Fibroblast of skin of scalp (primary cell): ENCODE measurements at regions not wholly inside any gene's neighbourhood (a gene's known extent, or its start where the extent isn't known, plus 50 kb on each side); places are given as distances from the start of the nearest gene placed in this dataset.
A peak's percentile ranks its signal among the peaks of the same experiment; 100 is the strongest.

Experiments
- DNase-seq: peaks from one replicate; pipeline ENCODE4 v3.0.0-alpha.2; 2013

GRCh38 chr2:198698230-198698629 is 759.5 kb downstream of the SATB2 start:
- no peak for DNase-seq

GRCh38 chr2:198697794-198698193 is 759.9 kb downstream of the SATB2 start:
- DNase-seq: no peak

DNA sequence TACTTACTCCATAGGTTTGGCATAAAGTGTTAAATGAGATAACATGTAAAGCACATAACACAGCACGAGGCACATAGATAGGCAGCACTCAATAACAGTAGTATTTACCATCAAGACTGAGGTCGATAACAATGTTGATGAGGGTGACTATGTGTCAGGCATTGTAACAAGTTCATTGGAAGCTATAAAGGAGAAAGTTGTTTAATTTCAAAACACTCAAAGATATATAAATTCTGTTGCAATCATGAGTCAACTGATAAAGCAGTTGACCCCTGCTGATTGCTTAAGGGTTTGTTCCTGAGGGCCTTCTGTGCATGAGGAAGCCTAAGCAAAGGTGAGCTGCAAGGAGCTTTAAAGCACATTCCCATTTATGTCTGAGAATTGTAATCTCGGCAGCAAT is 760.5 kb downstream of the SATB2 start:
- no peak for DNase-seq

- DNase-seq: no peak
Measured at GRCh38 chr2:198695879-198696278, 761.9 kb downstream of the SATB2 start.

DNA sequence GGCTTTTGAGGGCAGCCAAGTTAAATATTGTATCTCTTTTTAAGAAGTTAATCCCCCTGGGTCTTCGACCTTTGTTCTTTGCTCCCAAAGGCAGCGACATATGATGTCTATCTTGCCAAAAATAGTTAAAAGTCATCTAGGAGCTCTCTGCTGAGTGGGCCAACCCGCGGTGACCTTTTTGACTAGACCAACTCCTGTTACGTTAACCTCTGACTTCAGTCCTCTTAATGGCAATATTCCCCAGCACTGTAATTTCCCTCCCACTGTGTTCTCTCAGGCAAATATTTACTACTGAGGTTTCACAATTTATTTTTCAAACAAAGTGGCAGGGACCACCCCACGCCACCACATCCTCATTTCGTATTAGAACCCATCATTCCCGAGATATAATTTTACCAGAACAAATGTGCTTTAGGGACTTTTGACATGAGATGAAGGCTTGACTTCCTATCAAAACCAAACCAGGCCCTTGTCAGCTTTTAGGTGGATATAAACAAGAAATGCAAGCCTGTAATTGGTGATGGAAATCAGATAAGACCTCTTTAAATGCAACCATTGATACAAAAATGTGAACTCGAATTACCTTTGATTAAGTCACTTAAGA is 764.7 kb downstream of the SATB2 start:
- DNase-seq: no peak

DNA sequence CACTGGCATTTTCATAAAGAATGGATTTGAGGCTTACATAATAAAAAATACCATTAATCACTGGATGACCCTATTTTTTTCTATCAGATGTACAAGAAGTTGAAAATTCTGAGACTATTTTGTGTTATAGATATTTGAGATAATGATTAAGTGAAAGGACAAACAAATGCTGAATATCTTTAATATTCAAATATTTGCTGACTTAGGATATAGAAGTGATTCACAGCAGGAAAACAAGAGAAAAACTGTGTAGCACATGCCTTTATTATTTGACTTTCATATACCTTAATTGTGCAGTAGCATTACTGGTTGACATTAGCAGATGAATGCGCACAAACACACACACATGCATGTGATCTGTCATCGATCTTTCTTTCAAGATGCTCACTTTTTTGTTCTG is 766.5 kb downstream of the SATB2 start:
- DNase-seq: no peak

DNA sequence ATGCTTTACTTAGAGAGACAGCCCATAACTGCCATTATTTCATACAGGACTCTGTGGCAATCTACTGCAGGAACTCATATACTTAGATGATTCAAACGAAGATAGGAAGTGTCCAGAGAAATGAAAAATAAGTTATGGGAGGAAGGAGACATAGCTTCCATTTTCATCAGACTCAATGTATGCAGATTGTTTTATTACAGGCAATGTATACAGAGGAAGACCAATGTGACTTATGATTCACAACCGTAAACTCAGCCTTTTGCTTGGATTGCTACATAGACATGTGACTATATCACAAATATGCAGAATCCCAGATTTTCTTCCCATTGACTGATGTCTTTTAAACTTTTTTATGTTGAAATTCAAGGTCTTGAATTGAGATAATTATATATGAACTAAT is 793.4 kb downstream of the SATB2 start:
- no peak for DNase-seq

DNA sequence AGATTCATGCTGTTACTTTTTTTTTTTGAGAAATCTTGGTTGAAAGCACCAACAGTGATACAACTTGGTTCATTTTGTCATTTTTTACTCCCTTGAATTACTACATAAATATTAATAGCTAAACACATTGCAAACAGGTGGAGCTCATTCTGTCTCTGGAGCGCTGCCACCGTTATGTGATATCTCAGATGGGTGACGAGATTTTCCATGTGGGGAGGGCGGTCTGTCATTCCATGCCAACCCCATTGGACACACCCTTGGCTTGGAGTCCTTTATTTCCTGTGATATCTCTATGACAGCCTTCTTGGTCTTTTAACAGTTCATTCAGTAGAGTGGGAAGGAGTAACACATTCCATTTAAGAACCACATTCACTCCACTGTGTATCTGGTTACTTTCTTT is 794.8 kb downstream of the SATB2 start:
- DNase-seq: no peak

- DNase-seq: peak; percentile 38
Measured at GRCh38 chr2:198660501-198660900, 797.2 kb downstream of the SATB2 start.

- DNase-seq: no peak
Measured at GRCh38 chr2:198659096-198659870, 798.5 kb downstream of the SATB2 start.

GRCh38 chr2:198657512-198658121 is 800.1 kb downstream of the SATB2 start:
- peak; percentile 41 for DNase-seq

DNA sequence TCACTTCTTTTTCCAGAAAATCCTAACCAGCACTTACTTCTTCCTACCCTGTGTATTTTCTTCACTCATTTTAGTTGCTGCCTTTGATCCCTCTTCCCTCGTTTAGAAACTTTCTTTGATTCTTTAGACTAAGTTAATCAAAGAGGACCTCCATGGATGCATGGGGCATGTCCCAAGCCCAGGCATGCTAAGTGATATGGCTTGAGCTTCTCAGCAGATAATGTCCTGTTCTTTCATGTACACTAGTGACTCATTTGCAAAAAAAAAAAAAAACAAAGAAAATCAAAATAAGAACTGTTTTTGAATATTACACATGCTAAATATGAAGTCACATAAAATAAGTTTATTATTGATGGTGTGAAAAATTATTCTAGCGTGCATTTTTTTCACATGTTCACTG is 800.9 kb downstream of the SATB2 start:
- no peak for DNase-seq

- DNase-seq: no peak
Measured at GRCh38 chr2:198654646-198655045, 803.1 kb downstream of the SATB2 start.

DNA sequence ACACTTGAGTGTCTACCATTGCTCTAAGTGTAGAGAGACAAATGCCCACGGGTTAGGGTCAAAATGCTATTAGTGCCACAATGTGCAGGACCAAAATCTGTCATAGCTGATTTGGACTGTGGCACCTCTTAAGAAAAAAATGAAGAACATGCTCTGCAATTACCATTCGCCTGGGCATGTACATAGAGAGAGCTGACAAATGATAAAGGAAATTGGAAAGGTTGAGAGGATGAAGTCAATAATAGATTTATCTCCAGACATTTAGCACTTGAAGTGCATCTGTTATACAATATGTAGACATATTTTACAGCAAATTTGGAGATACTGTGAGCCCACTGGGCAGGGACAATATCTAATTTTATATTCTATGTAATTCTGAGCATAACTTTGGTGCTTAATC is 804.4 kb downstream of the SATB2 start:
- DNase-seq: no peak

- DNase-seq: no peak
Measured at GRCh38 chr2:198652461-198652860, 805.3 kb downstream of the SATB2 start.

DNA sequence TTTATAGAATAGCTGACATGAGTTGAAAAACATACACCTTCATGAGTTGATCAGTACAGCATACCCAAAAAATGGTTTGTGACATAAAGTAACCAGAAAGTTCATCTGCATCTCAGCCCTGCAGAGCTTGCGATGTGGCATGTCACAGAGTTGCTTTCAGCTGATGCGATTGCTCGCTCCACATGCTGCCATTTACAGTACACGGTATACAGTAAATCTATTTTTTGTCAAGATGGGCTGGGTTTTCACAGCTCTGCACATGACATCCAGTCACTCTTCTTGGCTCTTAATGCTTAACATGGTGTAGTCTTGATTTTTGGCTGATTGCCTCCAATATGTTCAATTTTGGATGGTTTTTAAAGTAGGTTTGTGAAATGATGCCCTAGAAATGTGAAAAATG is 811.9 kb downstream of the SATB2 start:
- no peak for DNase-seq

- peak; percentile 5 for DNase-seq
Measured at GRCh38 chr2:198641161-198641560, 816.6 kb downstream of the SATB2 start.

DNA sequence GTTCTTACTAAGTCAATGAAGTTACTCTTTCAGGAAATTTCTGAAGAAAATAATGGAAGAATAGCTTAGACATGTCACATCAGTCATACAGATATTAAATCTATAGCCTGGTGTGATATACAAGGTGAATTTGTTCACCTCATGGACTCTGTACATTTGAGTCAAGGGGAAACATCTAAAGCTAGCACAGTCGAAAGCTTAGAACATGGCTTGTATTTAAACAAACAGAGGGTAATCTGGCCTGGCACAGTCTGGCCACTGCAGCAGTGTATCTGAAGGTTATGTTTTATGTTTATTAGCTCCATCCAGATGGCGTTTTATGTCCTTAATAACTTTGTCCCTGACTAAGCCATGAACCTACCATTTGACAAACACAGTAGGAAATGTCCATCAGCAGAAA is 817.3 kb downstream of the SATB2 start:
- DNase-seq: no peak

- DNase-seq: peak; percentile 11
Measured at GRCh38 chr2:198639580-198639979, 818.2 kb downstream of the SATB2 start.

- DNase-seq: no peak
Measured at GRCh38 chr2:198638577-198638976, 819.2 kb downstream of the SATB2 start.

DNA sequence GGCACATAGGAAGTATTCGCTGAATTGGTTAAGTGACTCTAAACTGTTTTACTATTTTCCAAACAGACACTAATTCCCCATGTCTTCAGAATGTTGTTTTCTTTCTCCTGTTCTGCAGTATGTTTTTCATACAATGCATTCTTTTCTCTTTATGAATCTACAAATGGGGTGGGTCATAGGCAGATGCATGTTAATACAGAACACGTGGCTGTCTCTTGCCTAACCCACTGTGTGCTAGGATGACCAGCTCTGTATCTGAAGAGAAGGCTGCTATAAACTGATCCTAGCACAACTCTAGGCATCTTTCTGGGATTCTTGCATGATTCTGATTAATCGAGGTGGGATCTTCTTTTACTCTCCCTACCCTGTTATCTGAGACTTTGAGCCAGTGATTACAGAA is 826.0 kb downstream of the PLCL1 start:
- peak; percentile 23 for DNase-seq

- no peak for DNase-seq
Measured at GRCh38 chr2:198628596-198628995, 824.2 kb downstream of the PLCL1 start.

DNA sequence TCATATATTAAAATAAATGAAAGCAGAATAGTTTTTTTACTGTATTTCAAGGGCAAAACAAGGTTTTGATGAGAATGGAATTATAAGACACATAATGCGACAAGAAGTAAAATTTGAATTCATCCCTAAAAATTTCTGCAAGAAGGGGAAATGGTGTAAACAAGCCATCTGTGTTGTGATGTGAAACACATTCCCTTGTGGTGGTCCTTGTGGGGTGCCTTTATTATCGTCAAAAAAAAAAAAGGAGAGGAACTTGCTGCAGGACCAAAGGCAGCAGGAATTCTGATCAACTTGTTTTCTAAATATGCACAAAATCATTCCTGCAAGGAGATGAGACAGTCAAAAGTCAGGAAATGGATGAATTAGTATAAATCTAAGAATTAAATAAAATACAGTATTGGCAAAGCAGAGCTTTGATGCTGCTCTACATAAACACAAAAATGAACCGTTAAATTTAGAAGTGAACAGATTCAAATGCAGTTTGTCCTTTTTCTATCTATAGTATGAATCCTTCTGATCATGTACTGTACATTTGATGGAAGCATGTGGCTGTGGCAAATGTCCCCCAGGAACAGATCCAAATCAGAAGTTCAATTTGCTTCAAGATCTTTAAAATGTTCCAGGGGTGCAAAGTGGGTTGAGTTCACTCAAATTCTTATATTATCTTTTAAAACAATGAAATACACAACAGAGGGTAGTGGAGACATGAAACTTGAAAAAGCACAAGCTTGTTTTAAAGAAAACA is 818.8 kb downstream of the PLCL1 start:
- DNase-seq: no peak
